ENCODE measurements at regions not wholly inside any gene's neighbourhood (a gene's known extent, or its start where the extent isn't known, plus 50 kb on each side); places are given as distances from the start of the nearest gene placed in this dataset.
"Not testable (repeated sequence)": the region's sequence is repeated elsewhere in the genome, so short reads cannot be mapped to it uniquely, and the experiment has no call there.

GRCh38 chr2:234898534-234899053 lies 53.2 kb upstream of the SH3BP4 start:
- no peak for DNase-seq

GRCh38 chr2:234888442-234888841 lies 63.4 kb upstream of the SH3BP4 start:
- DNase-seq = not testable (repeated sequence)

- no peak for DNase-seq
These were observed 64.6 kb upstream of the SH3BP4 start for GRCh38 chr2:234887195-234887594.

- DNase-seq = no peak
These were observed 65.9 kb upstream of the SH3BP4 start for GRCh38 chr2:234885886-234886285.

- DNase-seq = no peak
These were observed 66.7 kb upstream of the SH3BP4 start for GRCh38 chr2:234885118-234885517.

- no peak for DNase-seq
These were observed 67.2 kb upstream of the SH3BP4 start for GRCh38 chr2:234884591-234884990.

- peak; percentile 6 for DNase-seq
These were observed 70.2 kb upstream of the SH3BP4 start for GRCh38 chr2:234881413-234882241.

- DNase-seq = no peak
These were observed 71.1 kb upstream of the SH3BP4 start for GRCh38 chr2:234880551-234881211.

- no peak for DNase-seq
These were observed 72.0 kb upstream of the SH3BP4 start for GRCh38 chr2:234879671-234880455.

- not testable (repeated sequence) for DNase-seq
These were observed 75.2 kb upstream of the SH3BP4 start for GRCh38 chr2:234876621-234877020.

DNA sequence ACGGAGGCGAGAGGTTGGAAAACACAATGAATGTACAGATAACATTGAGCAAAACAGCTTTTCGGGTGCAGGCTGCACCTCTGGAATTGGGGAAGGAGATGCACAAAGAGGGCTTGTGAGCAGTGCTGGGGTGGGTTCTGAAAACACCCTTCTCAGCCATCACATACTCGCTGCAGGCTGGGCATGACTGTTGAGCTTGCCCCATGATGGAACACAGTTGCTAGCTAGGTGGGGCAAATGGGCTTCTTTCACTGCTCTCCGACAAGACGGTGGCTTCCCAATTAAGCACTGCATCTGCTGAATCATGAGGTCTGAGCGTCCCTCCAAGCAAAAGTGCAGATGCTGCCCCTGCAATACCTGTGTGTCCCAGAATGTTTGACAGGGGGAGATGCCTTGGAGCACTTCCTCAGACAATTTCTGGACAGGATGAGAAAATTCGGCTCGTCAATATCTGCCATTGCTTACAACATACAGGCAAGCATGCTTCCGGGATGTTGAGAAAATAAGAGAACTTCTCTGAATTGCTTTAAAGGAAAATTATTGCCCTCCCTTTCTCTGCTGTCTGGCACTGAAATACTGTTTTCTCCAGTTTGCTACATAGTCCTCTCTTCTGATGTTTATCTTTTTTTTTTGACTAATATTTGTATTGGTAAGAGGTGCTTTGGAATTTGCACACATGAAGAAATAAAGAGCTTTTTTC lies 77.3 kb upstream of the SH3BP4 start:
- no peak for DNase-seq

GRCh38 chr2:234873828-234874173 lies 78.0 kb upstream of the SH3BP4 start:
- DNase-seq = no peak

DNA sequence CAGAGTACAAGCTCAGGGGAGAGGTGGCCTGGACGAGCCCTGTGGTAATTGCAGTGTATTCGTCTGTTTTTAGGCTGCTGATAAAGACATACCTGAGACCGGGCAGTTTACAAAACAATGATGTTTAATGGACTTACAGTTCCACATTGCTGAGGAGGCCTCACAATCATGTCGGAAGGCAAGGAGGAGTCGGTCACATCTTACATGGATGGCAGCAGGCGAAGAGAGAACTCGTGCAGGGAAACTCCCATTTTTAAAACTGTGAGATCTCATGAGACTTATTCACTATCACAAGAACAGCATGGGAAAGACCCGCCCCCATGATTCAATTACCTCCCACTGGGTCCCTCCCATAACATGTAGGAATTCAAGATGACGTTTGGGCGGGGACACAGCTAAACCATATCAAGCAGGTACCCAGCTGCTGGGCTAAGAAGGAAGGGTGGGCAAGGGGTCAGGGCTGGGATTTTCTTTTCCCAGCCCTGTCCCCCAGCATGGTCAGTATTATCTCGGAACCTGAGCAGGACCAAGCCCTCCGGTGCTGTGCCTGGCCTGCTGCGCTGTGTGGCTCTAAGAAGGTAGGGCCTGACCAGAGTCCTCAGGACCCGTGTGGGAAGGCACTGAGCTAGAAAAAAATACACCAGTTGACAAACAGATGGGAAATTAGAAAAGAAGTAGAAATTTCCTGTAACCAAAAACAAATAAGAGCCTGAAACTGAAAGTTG lies 78.6 kb upstream of the SH3BP4 start:
- DNase-seq = no peak

GRCh38 chr2:234869969-234870368 lies 81.8 kb upstream of the SH3BP4 start:
- no peak for DNase-seq

DNA sequence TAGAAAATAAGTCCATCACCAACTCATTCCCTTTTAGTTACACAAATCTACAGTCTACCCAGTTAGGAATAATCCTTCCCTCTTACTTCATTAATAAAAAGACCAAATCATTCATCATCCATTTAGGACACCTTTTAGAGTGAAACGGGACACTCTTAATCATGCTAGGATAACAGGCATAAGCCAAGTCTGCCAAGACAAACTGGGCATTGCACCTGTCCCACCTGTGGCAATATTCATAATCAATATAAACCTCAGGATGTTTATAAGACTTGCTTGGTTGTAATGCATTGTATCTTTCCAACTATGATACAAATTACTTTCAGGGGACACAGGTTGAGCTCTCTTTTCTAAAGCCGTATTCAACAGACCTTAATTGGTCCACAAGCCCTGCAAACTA lies 82.7 kb upstream of the SH3BP4 start:
- DNase-seq = no peak

- no peak for DNase-seq
These were observed 83.9 kb upstream of the SH3BP4 start for GRCh38 chr2:234867882-234868285.

DNA sequence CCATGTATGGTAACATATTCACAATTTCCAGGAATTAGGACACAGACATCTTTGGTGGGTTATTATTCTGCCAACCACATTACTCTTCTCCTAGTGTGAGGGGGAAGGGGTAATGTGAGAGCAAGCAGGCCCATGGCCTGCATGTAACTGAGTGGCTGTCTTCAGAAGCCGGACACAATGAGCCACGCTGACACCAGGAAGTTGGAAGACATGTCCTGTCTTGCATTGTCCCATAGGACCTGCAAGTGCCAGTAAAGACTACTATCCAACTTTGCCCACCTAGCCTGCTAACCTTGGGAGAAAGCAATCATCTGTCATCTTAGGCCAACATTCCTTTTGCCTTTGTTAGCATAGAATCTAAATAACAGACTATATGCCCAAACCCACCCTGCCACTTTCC lies 86.2 kb upstream of the SH3BP4 start:
- DNase-seq = no peak

DNA sequence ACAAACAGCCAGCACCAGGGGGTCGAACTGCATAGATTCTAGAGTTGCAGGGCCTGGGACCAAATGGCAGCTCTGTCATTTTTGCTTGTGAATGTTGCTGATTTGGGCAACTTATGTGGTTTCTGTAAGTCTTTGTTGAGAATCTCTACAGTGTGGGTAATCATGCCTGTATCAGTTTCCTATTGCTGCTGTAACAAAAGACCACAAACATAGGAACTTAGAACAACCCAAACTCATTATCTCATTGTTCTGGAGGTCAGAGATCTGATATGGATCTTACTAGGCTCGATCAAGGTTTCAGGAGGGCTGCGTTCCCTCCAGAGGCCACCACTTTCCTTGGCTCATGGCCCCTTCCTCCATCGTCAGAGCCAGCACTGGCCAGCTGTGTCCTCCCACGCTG lies 86.8 kb upstream of the SH3BP4 start:
- no peak for DNase-seq

GRCh38 chr2:234864506-234864905 lies 87.3 kb upstream of the SH3BP4 start:
- DNase-seq = no peak

DNA sequence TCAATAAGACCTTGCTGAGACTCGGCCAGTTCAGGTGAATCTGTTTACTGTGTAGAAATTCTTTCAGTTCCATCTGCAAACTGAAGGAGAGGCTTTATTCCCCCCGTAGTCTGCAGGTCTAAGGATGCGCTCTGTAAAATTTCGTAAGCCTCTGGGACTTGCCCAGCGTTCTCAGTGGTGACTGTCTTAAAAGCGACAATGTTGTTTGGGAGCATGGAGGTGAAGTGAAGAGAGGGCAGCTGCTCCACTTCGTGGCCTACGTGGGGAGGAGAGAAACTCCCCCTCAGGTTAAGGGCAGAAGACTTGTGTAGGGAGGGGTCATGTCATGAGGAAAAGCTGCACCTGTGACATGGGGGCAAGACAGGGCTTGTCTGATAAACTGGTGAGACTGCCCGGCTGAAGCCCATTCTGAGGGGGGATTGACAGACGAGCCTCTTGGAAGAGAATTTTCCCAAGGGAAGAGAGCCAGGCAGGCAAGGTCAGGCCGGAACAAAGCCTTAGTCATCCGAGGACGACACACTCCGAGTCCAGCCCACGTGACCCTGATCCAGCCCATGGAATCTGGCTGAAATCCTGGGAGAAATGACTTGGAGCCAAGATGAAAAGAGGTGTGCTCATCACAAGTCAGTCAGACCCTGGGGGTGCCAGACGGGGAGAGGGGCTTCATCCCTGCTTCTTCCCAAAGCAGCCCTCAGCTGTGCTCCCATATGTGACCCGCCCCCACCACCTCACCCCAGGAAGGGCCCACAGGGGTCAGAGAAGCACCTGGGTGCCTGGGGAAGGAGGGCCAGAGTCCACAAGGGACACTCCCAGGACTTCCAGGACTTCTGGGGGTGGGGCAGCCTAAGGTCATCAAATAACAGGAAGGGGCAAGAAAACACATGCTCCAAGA lies 88.5 kb upstream of the SH3BP4 start:
- DNase-seq = no peak

Measured in CD4-positive, alpha-beta T cell treated with Interleukin-4 for 4 hours (primary cell).